Dendritic cell treated with granulocyte-macrophage colony-stimulating factor and Interleukin-4, amounts not matched to agents 40 ng/mL and 50 ng/mL, for 4 days (primary cell): ENCODE measurements at regions not wholly inside any gene's neighbourhood (a gene's known extent, or its start where the extent isn't known, plus 50 kb on each side); places are given as distances from the start of the nearest gene placed in this dataset.

ENCODE experiments used
- H3K27ac Mint-ChIP-seq: one replicate; pipeline ENCODE4 v1.8.0; 2022; ENCODE audit warnings: mild to moderate bottlenecking, mixed read lengths
- H3K27me3 Mint-ChIP-seq: one replicate; pipeline ENCODE4 v1.8.0; 2022; ENCODE audit warnings: mild to moderate bottlenecking, mixed read lengths
- H3K36me3 Mint-ChIP-seq: one replicate; pipeline ENCODE4 v1.8.0; 2022; ENCODE audit warnings: low read depth, mixed read lengths
- H3K4me1 Mint-ChIP-seq: one replicate; pipeline ENCODE4 v1.8.0; 2022; ENCODE audit warnings: low read depth, mixed read lengths
- H3K4me3 Mint-ChIP-seq: one replicate; pipeline ENCODE4 v1.8.0; 2022; ENCODE audit warnings: mild to moderate bottlenecking, moderate library complexity, mixed read lengths
- H3K9me3 Mint-ChIP-seq: one replicate; pipeline ENCODE4 v1.8.0; 2022; ENCODE audit warnings: mixed read lengths
- intact Hi-C: fragments of 100-400 bp; cut with micrococcal nuclease; formaldehyde crosslinking; loops from one replicate; pipeline ENCODE4 v1.15.0; 2022

DNA sequence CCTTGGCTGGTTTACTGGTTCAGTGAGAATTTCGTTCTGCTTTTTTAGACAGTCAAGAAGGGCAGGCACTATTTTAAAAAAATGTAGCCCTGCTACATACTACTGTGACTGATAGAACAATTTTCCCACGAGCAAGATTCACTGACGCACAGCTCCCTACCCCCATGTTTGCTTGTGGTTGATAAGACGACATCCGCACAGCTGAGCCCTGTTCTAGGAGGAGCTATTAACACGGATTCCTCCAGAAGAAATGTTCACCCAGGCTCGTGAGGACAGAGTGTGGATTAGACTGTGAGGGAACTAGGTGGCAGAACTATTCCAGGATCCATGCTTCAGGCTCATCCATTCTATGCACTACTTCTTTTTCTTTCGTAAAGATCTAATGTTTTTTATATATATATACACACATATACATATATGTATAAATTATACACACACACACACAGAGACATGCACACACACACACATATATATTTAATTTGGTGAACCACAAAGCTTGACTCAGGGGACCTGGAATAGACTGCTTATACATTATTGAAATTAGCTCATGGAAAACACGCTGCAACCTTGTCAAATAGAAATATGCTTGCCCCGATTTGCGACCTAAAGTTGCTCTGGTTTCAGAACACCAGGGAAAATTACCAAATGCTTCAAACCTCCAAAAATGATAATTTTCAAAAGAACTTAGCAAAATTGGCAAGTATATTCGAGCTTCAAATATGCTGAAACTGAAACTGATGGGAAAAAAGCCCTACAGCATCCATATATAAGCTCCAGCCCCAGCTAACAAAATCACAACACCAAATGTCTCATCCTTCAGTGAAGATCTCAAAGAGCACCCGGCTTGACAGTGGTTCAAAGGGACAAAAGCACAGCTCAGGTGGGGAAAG is 370.4 kb downstream of the SOCS6 start:
- Mint-ChIP-seq H3K9me3 (no peaks in the 10 kb centered on the region), H3K27me3 (no peaks in the 10 kb centered on the region), H3K4me1 (no peaks in the 10 kb centered on the region), H3K4me3 (no peak overlapping the region), H3K27ac (no peak overlapping the region), H3K36me3 (no peaks in the 10 kb centered on the region)
- intact Hi-C loops = no loop called here

- no peaks in the 10 kb centered on the region for H3K36me3 Mint-ChIP-seq
These were observed 364.8 kb downstream of the SOCS6 start for GRCh38 chr18:70653671-70654070.

DNA sequence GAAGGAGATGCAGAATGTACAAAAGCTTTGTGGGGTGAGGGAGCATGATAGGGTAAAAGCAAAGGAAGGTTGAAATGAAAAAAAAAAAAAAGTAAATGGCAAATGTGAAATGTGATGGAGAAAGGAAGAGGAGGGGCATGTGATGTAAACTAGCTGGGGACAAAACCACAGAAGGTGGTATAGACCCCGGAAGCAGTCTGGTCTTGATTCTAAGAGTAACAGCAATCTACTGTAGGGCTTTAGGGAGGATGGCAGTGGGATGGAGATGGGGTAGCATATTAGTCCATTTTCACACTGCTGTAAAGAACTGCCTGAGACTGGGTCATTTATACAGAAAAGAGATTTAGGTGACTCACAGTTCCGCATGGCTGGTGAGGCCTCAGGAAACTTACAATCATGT is 362.0 kb downstream of the SOCS6 start:
- Mint-ChIP-seq H3K4me3 (no peak overlapping the region), H3K9me3 (peaks cover 16% of the 10 kb centered on the region), H3K36me3 (no peaks in the 10 kb centered on the region), H3K27ac (no peak overlapping the region), H3K27me3 (no peaks in the 10 kb centered on the region), H3K4me1 (no peaks in the 10 kb centered on the region)
- intact Hi-C loops = no loop called here

More at GRCh38 chr18:70653671-70654070, 364.8 kb downstream of the SOCS6 start:
- Mint-ChIP-seq H3K4me1 (no peaks in the 10 kb centered on the region), H3K4me3 (no peak overlapping the region), H3K27me3 (no peaks in the 10 kb centered on the region), H3K27ac (no peak overlapping the region), H3K9me3 (peaks cover 16% of the 10 kb centered on the region)
- intact Hi-C loops = no loop called here

GRCh38 chr18:70649683-70650082 is 360.8 kb downstream of the SOCS6 start:
- Mint-ChIP-seq H3K9me3 (peaks cover 16% of the 10 kb centered on the region), H3K27me3 (no peaks in the 10 kb centered on the region), H3K27ac (no peak overlapping the region), H3K4me1 (no peaks in the 10 kb centered on the region), H3K36me3 (no peaks in the 10 kb centered on the region), H3K4me3 (no peak overlapping the region)
- intact Hi-C loops = no loop called here

DNA sequence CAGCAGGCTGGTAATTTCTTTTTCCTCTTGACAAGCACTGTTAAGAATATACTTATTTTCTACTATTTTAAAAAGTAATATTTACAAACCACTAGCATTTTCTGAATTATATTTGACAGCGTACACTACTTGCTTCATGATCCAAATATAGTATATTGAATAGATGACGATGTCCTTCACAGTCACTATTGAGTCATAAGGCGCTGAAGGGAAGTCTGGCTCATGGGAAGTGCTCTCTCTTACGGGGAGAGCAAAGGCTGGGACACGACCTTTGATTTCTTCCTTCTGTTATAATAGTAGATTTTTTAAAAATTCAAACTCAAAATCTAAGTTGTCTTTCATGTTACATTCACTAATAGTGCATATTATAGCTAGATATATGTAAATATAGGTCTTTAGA is 357.1 kb downstream of the SOCS6 start:
- Mint-ChIP-seq H3K4me1 (no peaks in the 10 kb centered on the region), H3K27me3 (no peaks in the 10 kb centered on the region), H3K27ac (no peak overlapping the region), H3K4me3 (no peak overlapping the region), H3K9me3 (peaks cover 7% of the 10 kb centered on the region), H3K36me3 (no peaks in the 10 kb centered on the region)
- intact Hi-C loops = no loop called here

DNA sequence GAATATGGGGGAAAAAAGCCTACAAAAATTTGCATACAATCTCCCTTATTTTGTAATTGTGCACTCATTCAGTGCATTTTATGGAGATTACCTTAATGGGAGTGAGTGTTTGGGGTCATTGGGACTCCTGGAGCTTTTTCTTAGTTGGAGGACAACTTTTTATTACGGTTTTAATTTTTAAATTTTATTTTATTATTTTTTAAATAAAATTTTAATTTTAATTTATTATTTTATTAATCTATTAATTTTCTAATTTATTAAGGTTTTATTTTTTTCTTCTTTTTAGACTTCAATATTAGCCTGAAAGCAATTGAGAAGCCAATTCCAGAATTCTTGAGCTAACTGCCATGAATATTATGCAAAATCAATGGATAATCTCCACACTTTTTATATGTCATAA is 355.0 kb downstream of the SOCS6 start:
- intact Hi-C loops = no loop called here
- Mint-ChIP-seq H3K27ac (no peak overlapping the region), H3K9me3 (no peaks in the 10 kb centered on the region), H3K4me1 (no peaks in the 10 kb centered on the region), H3K36me3 (no peaks in the 10 kb centered on the region), H3K4me3 (no peak overlapping the region), H3K27me3 (no peaks in the 10 kb centered on the region)

GRCh38 chr18:70641156-70641775 is 352.4 kb downstream of the SOCS6 start:
- H3K27ac Mint-ChIP-seq = no peak overlapping the region
- no peaks in the 10 kb centered on the region for H3K9me3 Mint-ChIP-seq
- no peaks in the 10 kb centered on the region for H3K36me3 Mint-ChIP-seq
- H3K4me3 Mint-ChIP-seq = no peak overlapping the region
- no peaks in the 10 kb centered on the region for H3K27me3 Mint-ChIP-seq
- no peaks in the 10 kb centered on the region for H3K4me1 Mint-ChIP-seq
- intact Hi-C loops = no loop called here

DNA sequence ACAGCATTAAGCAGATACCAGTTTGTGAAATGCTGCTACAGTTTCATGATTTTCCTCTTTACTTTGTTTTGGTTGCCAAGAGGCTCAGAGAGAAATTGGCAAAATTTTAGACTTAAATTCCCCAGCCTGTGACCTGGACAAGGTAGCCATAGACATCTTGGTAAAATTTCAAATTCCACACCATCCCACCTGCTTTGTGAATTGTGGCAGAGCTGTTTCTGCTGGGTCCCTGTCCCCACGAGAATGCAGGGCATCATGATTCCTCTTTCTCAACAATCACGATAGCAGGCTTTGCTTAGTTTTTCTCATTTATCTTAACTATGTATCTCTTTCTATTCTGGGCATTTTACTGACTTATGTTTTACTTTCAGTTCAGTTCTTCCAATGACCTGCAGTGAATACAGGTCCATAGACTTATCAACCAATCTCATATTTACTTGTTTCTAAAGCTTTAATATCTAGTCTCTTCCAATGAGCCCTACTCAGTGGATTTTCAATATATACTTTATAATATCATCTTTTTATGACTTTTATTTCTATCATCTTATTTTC is 351.6 kb downstream of the SOCS6 start:
- intact Hi-C loops = no loop called here
- no peaks in the 10 kb centered on the region for H3K9me3 Mint-ChIP-seq
- H3K4me3 Mint-ChIP-seq = no peak overlapping the region
- H3K36me3 Mint-ChIP-seq = no peaks in the 10 kb centered on the region
- no peaks in the 10 kb centered on the region for H3K27me3 Mint-ChIP-seq
- H3K27ac Mint-ChIP-seq = no peak overlapping the region
- H3K4me1 Mint-ChIP-seq = no peaks in the 10 kb centered on the region

DNA sequence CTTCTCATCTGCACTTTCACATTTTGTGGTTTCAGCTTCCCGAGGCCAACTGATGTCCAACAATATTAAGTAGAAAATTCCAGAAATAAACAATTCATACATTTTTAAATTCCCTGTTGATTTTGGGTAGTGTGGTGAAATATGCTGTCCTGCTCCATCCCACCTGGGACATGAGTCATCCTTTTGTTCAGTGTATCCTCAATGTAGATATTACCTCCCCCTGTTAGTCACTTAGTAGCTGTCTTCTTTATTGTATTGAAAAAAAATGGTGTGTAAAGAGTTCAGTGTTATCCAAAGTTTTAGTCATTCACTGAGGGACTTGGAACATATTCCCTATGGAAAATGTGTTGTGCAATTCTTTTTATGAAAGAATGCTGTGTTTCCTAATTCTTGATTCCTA is 348.1 kb downstream of the SOCS6 start:
- Mint-ChIP-seq H3K36me3 (no peaks in the 10 kb centered on the region), H3K27me3 (no peaks in the 10 kb centered on the region), H3K27ac (no peak overlapping the region), H3K4me3 (no peak overlapping the region), H3K4me1 (no peaks in the 10 kb centered on the region), H3K9me3 (no peaks in the 10 kb centered on the region)
- intact Hi-C loops = no loop called here

DNA sequence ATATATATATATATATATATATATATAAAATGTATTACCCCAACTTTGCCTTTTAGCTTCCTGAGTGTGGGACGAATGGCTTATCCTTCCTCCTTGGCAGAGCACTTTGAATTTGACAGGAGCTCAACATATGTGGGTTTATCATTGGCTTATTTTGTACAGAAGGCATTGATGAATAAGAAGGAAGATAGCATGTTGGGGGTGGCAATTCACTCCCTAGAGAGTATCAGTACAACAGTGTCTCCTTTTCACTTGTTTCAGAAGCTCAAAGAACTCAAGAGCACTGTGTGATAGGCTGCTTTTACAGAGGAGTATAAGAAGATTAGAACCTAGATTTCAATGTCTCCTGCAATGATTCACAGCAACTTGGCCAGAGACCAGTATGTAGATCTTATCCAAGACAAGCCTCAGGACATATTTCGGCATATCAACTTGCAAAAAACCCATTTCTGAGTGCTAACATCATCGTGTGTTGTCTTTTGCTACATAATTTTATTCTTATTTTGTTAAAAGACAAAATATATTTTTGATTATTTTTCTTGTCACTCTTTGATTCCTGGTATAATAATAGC is 345.8 kb downstream of the SOCS6 start:
- no peak overlapping the region for H3K27ac Mint-ChIP-seq
- no peaks in the 10 kb centered on the region for H3K27me3 Mint-ChIP-seq
- no peaks in the 10 kb centered on the region for H3K36me3 Mint-ChIP-seq

DNA sequence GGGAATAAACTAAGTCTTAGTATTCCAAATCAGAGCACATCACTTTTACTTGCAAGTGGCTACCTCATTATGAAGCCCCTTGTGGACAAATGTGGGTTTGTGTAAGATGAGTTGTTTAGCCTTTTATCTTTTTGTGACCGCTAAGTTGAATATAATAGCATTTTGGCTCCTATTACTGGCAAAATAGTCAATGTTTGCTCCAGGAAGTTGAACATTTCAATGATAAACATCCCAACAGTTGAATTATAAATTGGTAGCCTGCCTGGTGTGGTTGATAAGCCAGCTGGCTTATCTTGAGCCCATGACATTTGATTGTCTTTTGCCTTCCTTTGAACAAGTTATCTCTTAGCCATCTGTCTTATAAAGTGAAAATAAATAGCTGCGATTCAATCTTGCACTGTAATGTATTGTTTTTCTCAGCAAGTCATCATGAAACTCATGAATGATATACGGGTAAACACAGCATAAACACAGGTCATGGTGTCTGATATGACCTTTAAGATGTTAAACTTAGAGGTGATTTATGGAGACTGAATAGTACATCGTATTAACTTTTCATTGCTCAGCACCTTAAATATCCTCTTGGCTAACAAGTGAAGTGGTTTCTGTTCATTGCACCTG is 338.4 kb downstream of the SOCS6 start:
- intact Hi-C loops = no loop called here
- no peaks in the 10 kb centered on the region for H3K36me3 Mint-ChIP-seq
- H3K27me3 Mint-ChIP-seq = no peaks in the 10 kb centered on the region
- H3K4me3 Mint-ChIP-seq = no peak overlapping the region
- no peaks in the 10 kb centered on the region for H3K9me3 Mint-ChIP-seq
- H3K27ac Mint-ChIP-seq = no peak overlapping the region
- peaks cover 5% of the 10 kb centered on the region for H3K4me1 Mint-ChIP-seq

More for the DNA sequence above, 345.8 kb downstream of the SOCS6 start:
- H3K4me3 Mint-ChIP-seq = no peak overlapping the region
- intact Hi-C loops = no loop called here
- H3K4me1 Mint-ChIP-seq = no peaks in the 10 kb centered on the region
- no peaks in the 10 kb centered on the region for H3K9me3 Mint-ChIP-seq

- Mint-ChIP-seq H3K36me3 (no peaks in the 10 kb centered on the region), H3K27me3 (no peaks in the 10 kb centered on the region), H3K4me3 (no peak overlapping the region), H3K4me1 (peaks cover 11% of the 10 kb centered on the region), H3K9me3 (no peaks in the 10 kb centered on the region), H3K27ac (no peak overlapping the region)
- intact Hi-C loops = no loop called here
These were observed 334.0 kb downstream of the SOCS6 start for GRCh38 chr18:70622622-70623419.

DNA sequence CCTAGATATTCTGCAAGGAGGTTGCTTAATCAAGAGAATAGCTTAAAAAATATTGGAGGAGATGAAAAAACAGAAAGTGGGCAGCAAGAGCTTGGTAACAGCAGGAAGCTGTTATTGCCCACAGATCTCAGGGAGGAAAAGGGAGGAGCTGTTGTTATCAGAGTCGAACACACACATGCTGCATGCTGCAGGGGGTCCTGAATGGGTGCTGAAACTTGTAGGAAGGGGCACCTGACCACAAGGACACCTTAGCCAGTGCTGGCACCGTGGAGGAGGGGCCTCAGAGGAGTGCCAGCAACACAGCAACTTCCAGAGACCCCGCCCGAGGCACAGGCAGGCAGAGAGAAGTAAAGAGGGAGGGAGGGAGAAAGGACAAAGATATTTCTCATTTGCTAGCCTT is 332.9 kb downstream of the SOCS6 start:
- H3K4me3 Mint-ChIP-seq = no peak overlapping the region
- H3K36me3 Mint-ChIP-seq = no peaks in the 10 kb centered on the region
- H3K4me1 Mint-ChIP-seq = peaks cover 11% of the 10 kb centered on the region
- intact Hi-C loops = no loop called here
- no peak overlapping the region for H3K27ac Mint-ChIP-seq
- H3K27me3 Mint-ChIP-seq = no peaks in the 10 kb centered on the region
- no peaks in the 10 kb centered on the region for H3K9me3 Mint-ChIP-seq
